GM18868 (cell line): ENCODE measurements at regions not wholly inside any gene's neighbourhood (a gene's known extent, or its start where the extent isn't known, plus 50 kb on each side); places are given as distances from the start of the nearest gene placed in this dataset.
"Not testable (repeated sequence)": the region's sequence is repeated elsewhere in the genome, so short reads cannot be mapped to it uniquely, and the experiment has no call there.

Source experiments
- ATAC-seq: cut with Tn5 transposase; IDR thresholded peaks from one replicate; pipeline ENCODE4 v1.9.1; 2021; ENCODE audit warnings: mild to moderate bottlenecking, moderate library complexity; ENCODE audit not compliant: unreplicated experiment

DNA sequence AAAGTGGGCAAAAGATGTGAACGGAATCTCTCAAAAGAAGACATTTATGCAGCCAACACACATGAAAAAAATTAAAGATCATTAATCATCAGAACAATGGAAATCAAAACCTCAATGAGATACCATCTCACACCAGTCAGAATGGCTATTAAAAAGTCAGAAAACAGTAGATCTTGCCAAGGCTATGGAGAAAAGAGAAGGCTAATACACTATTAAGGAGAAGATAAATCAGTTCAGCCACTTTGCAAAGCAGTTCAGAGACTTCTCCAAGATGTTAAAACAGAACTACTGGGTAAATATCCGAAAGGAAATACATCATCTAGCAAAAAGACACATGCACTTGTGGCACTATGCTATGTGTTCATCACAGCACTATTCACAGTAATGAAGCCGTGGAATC lies 388.2 kb upstream of the LUZP2 start:
- no peak for ATAC-seq

DNA sequence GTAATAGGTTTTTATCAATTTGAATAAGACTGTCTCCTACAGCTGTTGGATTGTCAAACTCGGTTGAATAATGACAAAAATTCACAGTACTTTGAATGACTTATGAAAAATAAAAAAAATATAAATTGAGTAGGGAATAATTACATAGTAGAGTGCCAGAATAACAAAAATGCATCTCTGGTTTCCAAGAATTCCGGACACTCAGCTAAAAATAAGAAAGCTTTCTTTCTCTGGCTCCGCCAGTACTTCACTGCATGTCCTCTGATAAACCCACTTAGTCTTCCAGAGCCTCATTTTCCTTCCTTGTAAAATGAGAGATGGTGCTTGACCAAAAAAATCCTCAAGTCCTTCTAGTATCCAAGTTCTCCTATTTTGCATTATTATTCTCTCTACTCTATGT lies 374.6 kb upstream of the LUZP2 start:
- ATAC-seq: no peak

GRCh38 chr11:24124876-24125275 lies 372.0 kb upstream of the LUZP2 start:
- ATAC-seq: no peak

DNA sequence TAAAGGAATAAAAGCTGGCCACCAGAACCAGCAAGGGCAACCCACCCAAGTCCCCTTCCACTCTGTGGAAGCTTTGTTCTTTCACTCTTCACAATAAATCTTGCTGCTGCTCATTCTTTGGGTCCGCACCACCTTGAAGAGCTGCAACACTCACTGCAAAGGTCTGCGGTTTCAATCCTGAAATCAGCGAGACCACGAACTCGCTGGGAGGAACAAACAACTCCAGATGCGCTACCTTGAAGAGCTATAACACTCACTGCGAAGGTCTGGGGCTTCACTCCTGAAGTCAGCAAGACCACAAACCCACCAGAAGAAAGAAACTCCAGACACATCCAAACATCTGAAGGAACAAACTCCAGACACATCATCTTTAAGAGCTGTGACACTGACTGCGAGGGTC lies 365.2 kb upstream of the LUZP2 start:
- no peak for ATAC-seq

GRCh38 chr11:24132471-24132870 lies 364.4 kb upstream of the LUZP2 start:
- no peak for ATAC-seq

DNA sequence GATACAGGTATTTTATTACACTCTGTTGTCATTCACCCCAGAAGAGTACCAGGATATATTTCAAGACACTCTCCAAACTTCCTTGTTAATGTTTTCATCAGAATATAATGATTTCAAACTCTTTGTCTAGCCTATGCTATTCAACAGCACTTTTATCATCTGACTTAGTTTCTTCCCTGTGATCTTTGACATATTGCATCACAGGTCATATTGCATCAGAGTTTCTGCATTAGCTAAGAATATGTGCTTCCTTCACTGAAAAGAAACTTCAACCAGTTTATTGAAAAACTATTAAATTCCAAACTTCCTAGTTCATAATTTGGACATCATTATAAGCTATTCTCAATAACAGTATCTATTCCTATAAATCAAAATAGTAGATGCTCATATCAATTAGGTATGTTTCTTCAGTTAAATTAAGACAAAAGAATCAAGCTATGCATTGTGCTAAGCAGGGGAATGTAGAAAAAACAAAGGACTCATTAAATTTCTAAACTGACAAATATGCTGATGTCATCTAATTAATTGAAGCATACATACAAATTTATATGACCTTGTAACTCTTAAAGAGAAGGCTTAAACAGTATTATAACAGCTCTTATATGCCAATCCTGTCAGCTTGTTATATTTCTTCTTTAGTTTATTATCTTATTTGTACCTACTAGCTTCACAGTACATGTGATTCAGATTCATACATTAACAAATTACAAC lies 361.8 kb upstream of the LUZP2 start:
- ATAC-seq: no peak

DNA sequence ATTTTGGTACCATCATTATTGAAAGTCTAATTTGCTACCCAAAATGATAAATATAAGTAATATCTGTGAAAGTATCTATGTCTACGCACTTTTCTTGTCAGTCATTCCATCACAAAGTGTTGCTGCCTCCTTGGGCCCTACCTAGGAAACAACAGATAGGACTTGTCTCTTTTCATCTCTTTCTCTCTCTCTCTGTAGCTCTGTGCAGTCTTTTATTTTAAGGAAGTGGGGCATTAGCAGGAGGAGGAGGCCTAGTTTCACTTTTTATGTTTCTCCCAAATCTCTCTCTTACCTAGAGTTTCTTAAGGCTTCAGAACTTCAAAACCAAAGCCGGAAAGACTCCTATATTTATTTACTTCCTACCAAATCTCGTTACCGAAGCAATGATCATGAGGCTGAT lies 354.8 kb upstream of the LUZP2 start:
- ATAC-seq: no peak

GRCh38 chr11:24145411-24145810 lies 351.4 kb upstream of the LUZP2 start:
- ATAC-seq: no peak

DNA sequence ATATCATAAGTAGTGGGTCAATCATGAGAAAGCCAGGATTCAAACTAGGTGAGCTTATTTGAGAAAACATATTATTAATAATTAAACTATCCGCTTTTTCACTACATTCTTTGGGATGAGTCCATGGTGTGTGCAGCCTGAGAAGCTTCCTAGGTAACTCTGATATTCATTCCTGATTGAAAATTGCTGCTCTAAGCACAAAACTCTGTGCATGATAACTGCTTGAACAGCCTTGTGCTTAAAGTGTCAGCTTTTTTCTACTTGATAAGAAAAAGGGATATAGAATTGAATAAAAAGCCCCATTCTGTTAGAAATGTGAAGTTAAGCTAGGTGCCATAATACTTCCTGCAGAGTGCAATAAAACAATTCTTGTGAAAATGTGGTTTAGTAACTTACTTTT lies 343.5 kb upstream of the LUZP2 start:
- no peak for ATAC-seq

DNA sequence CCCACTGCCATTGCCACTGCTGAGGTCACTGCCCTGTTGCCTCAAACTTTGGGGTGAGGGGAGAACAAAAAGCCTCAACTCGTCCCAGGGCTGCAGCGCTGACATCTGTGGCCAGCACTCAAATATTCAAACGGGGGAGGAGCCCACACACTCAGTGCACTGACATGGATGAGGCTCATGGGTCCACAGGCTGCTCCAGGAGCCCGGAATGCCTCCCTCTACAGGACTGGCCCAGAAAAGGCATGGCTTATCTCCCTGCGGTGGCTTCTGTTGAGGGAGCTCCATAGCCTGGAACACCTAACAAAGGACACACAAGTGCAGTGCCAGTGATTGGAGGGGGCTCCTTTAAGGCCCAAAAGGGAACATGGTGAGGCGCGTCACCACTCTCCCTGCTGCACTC lies 341.1 kb upstream of the LUZP2 start:
- ATAC-seq: no peak

DNA sequence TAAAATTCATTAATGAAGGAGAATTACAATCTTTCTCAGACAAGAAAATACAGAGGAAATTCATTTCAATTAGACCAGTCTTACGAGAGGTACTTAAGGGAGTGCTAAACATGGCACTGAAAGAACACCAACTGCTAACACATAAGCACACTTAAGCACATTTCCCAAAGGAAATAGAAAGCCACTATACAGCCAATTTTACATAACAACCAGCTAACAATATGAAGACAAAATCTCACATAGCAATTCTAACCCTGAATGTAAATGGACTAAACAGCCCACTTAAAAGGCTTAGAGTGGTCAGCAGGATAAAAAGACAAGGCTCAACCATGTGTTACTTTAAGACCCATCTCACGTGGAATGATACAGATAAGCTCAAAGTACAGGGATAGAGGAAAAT lies 339.5 kb upstream of the LUZP2 start:
- ATAC-seq: no peak

GRCh38 chr11:24161587-24161986 lies 335.3 kb upstream of the LUZP2 start:
- ATAC-seq: no peak

DNA sequence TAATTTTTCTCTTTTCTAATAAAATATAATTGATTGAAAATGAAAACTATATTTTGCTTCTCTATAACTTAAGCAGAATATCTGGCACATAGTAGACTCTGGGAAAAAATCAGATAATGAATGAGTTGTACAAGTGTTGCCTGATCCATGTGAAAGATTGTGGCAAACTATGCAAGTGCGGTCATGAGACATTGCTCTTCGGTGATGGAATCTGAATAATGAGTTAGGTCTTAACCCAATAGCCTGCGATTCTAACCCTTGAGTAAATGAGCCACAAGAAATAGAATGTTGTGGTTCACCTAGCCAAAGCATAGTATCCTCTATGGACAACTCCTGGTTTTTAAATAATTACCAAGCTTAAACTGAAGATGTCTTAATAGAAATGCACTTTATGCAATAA lies 333.7 kb upstream of the LUZP2 start:
- ATAC-seq: no peak

- ATAC-seq: no peak
These were observed 333.0 kb upstream of the LUZP2 start for GRCh38 chr11:24163841-24164240.

DNA sequence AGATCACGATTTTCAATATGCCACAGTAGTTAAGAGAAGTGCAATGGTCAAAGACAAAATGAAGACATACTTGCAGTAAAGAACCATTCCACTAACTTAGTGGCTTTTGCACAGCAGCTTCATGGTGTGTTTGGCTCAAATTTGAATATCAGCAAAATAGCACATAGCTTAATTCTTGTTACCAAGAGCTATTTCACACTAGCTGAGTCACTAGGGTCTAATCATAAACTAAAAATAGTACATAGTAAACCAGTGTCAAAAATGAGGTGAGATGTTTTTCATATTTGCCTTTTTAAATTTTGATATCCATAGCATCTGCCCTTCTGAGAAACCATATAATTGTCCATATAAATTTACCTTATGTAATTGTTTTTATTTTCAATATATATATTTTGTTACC lies 325.0 kb upstream of the LUZP2 start:
- no peak for ATAC-seq

GRCh38 chr11:24181395-24182047 lies 315.3 kb upstream of the LUZP2 start:
- no peak for ATAC-seq

DNA sequence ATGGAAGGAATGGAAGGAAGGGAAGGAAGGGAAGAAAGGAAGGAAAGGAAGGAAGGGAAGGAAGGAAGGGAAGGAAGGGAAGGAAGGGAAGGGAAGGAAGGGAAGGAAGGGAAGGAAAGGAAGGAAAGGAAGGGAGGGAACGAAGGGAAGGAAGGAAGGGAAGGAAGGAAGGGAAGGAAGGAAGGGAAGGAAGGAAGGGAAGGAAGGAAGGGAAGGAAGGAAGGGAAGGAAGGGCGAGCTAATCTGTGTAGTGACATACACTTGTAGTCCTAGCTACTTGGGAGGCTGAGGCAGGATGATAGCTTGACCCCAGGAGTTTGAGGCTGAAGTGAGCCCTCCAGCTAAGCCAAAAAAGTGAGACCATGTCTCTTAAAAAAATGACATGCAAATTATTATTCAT lies 311.3 kb upstream of the LUZP2 start:
- ATAC-seq: not testable (repeated sequence)

DNA sequence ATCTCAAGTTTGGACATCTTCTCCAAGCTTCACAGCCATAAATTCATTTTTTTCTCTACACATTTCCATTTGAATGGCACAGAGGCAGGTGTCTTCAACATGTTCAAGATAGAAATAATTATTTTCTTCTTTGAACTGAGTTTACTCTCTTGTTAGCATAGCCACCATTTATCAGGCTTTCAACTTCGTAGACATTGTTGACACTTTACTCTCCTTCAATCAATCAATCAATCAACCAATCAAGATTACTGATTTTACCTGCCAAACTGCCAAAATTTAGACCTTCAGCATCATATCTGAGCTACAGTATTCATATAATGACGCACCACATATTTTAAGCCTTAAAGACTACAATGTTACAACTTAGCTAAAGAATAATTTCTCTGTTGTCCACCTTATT lies 300.1 kb upstream of the LUZP2 start:
- no peak for ATAC-seq

DNA sequence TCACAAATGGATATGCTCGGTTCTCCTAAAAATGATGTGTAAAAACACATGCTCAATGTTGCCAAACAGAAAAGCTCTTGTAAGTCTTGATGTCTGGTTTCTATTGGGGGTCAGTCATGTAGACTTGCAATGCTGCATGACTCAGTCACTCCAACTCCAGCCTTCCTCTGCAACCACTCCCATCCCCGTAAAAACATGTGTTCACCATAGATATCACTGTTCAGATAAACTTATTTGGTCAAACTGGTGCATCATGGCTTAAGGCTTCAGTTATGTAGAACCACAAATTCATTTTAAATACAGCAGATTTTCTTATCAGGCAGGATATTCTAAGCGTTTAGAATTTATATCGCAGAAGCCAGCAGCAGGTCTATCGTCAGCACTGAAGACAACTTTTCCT lies 298.4 kb upstream of the LUZP2 start:
- ATAC-seq: no peak

DNA sequence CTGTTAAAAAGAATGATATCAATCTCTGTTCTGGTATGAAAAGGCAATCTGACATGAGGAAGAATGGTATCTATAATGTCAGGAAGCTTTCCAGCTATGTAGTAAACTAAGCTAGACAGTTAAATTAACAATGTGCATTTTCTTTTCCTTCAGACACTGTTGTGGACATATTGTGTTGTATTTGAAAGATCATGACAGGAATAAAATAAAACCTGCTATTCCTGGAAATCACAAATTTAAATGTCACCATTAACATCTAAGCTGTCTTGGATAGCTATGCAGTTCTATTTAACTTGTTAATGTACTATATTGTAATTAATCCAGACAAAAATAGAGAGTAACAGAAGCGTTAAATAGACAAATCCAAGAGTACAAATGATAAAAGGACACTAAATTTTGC lies 297.4 kb upstream of the LUZP2 start:
- ATAC-seq: no peak

- no peak for ATAC-seq
These were observed 290.8 kb upstream of the LUZP2 start for GRCh38 chr11:24206030-24206429.

DNA sequence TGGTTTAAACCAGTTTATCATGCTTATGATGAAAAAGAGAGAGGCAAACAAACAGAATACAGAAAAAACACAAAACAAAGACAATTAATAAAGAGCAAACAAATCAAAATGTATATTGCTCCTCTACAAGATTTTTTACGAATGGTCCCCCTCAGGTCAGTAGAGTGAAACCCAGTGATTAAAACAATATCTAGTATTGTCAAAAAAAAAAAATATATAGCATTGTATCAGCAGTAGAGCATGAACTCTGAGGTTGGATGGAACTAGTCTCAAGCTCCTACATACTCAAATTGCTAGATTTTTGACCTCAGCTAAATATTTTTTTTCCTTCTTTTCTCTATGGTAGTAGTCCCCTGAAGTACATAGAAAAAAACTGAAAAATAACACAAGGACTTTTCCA lies 290.3 kb upstream of the LUZP2 start:
- ATAC-seq: no peak

DNA sequence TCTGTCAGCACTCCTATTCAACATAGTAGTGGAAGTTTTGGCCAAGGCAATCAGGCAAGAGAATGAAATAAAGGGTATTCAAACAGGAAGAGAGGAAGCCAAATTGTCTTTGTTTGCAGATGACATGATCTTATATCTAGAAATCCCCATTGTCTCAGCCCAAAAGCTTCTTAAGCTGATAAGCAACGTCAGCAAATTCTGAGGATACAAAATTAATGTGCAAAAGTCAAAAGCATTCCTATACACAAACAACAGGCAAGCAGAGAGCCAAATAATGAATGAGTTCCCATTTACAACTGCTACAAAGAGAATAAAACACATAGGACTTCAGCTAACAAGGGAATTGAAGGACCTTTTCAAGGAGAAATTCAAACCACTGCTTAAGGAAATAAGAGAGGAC lies 280.4 kb upstream of the LUZP2 start:
- ATAC-seq: no peak
